Stimulated activated CD4-positive, alpha-beta T cell treated with anti-CD3 and anti-CD28 coated beads, Interleukin-1b, Interleukin-23, amount 100 ng/mL, for 24 hours (primary cell): ENCODE measurements at regions not wholly inside any gene's neighbourhood (a gene's known extent, or its start where the extent isn't known, plus 50 kb on each side); places are given as distances from the start of the nearest gene placed in this dataset.

ENCODE experiments used
- DNase-seq, 4 experiments: peaks; one replicate each; pipeline ENCODE4 v3.0.0-alpha.2; 2020; ENCODE audit warnings: low read depth in 4 of 4, low spot score in 1 of 4

- DNase-seq = no peak
These were observed 383.0 kb downstream of the DIRAS2 start for GRCh38 chr9:90259311-90260246.

- DNase-seq = no peak
These were observed 380.9 kb downstream of the DIRAS2 start for GRCh38 chr9:90261698-90262097.

GRCh38 chr9:90268613-90269012, 374.0 kb downstream of the DIRAS2 start:
- DNase-seq = no peak

GRCh38 chr9:90271707-90272106, 370.9 kb downstream of the DIRAS2 start:
- no peak for DNase-seq

- DNase-seq = no peak
These were observed 367.9 kb downstream of the DIRAS2 start for GRCh38 chr9:90274725-90275124.

GRCh38 chr9:90285946-90286345, 356.7 kb downstream of the DIRAS2 start:
- DNase-seq = no peak

GRCh38 chr9:90287567-90288274, 354.9 kb downstream of the DIRAS2 start:
- DNase-seq = peak in 1 of 4 experiments; percentile 2

- DNase-seq = no peak
These were observed 354.4 kb downstream of the DIRAS2 start for GRCh38 chr9:90288275-90288639.

GRCh38 chr9:90290716-90291485, 351.7 kb downstream of the DIRAS2 start:
- no peak for DNase-seq

- DNase-seq = no peak
These were observed 346.1 kb downstream of the DIRAS2 start for GRCh38 chr9:90296539-90296938.

GRCh38 chr9:90299968-90300367, 342.7 kb downstream of the DIRAS2 start:
- no peak for DNase-seq

GRCh38 chr9:90300611-90301276, 341.9 kb downstream of the DIRAS2 start:
- DNase-seq = no peak

GRCh38 chr9:90301277-90301653, 341.4 kb downstream of the DIRAS2 start:
- DNase-seq = no peak

GRCh38 chr9:90303655-90304054, 339.0 kb downstream of the DIRAS2 start:
- no peak for DNase-seq

GRCh38 chr9:90306158-90306557, 336.5 kb downstream of the DIRAS2 start:
- no peak for DNase-seq

- DNase-seq = no peak
These were observed 335.3 kb downstream of the DIRAS2 start for GRCh38 chr9:90307167-90307833.

GRCh38 chr9:90307891-90308290, 334.7 kb downstream of the DIRAS2 start:
- no peak for DNase-seq

- DNase-seq = no peak
These were observed 333.9 kb downstream of the DIRAS2 start for GRCh38 chr9:90308691-90309090.

- DNase-seq = no peak
These were observed 332.7 kb downstream of the DIRAS2 start for GRCh38 chr9:90309809-90310520.

- no peak for DNase-seq
These were observed 332.1 kb downstream of the DIRAS2 start for GRCh38 chr9:90310521-90310876.
